GM11168 (cell line): ENCODE measurements at regions not wholly inside any gene's neighbourhood (a gene's known extent, or its start where the extent isn't known, plus 50 kb on each side); places are given as distances from the start of the nearest gene placed in this dataset.

ENCODE experiments used
- in situ Hi-C: fragments of 300-500 bp; cut with MboI; formaldehyde crosslinking; loops from one replicate; pipeline ENCODE4 v1.12.0; 2022; ENCODE audit warnings: low sequenced_read_pairs; ENCODE audit not compliant: unreplicated experiment

DNA sequence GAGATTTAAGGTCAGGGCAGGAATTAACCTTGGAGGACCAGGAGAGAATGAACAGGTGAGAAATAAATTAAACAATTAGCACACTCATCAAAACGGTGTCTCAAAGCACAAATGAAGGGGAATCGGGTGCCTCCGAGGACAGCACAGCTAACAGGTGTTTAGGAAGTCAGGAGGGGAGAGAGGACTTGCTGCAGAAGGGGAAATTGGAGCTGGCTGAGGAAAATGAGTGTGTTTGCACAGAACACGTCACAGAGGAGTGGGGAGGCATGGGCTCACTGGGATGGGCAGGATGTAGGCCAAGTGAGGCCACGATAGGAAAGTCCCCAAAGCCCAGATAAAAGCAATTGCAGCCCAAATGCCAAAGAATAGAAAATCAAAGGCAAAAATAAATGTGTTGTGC lies 121.7 kb downstream of the ZNF664 start:
- in situ Hi-C loops = no loop called here

DNA sequence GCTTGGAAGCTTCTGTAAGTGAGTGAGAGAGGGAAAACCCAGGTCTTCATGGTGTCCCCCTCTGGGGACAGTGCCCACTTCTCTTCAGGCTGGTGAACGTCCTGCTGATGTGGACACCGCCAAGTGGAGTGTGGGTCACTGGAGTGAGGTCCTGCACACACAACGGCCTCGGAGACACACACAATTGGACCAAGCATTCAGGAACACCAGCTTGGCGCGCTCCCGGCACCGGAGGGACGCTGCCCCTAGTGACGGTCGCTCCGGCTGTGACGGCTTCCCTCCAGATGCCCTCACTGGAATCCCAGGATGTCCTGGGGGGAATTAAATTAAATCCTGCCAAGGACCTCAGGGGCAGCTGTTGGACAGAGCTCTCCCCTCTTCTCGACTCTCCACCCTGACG lies 123.1 kb downstream of the ZNF664 start:
- in situ Hi-C loops = no loop called here

DNA sequence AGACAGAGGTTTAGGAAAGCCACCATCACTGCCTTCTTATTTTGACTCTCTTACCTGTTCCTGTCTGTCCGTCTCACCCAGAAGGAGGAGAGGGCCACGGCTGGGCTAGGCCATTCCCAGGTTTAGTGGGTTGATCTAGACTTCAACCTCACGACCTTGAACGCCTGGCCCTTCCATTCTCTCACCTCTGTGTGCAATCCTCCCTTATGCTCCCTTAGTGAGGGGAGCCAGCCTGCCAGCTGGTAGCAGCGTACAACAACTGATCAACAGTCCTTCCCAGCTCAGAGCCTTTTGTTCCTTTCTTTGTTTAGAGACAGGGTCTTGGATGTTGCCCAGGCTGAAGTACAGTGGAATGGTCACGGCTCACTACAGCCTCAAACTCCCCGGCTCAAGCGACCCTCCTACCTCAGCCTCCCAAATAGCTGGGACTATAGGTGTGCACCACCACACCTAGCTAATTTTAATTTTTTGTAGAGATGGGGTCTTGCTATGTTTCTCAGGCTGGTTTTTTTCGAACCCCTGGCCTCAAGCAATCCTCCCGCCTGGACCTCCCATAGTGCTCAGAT lies 123.9 kb downstream of the ZNF664 start:
- in situ Hi-C loops = no loop called here

DNA sequence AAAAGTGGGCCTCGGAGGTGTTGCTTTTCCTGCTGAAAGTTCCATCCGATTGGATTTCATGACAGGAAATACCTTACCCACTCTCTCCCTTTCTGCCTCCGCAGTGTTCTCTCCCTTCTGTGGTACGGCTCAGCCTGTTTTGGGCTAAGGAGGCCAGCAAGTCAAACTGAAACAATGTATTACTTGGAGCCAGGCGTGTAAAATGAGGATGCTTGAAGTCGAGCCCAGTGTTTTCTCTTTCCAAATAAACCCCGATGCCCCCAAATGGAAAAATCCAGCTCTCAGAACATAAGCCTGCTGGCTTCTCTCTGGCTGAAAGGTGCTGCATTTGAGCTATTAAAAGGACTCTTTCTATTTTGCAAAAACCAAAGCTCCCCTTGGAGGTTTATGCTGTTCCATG lies 124.7 kb downstream of the ZNF664 start:
- in situ Hi-C loops = no loop called here

DNA sequence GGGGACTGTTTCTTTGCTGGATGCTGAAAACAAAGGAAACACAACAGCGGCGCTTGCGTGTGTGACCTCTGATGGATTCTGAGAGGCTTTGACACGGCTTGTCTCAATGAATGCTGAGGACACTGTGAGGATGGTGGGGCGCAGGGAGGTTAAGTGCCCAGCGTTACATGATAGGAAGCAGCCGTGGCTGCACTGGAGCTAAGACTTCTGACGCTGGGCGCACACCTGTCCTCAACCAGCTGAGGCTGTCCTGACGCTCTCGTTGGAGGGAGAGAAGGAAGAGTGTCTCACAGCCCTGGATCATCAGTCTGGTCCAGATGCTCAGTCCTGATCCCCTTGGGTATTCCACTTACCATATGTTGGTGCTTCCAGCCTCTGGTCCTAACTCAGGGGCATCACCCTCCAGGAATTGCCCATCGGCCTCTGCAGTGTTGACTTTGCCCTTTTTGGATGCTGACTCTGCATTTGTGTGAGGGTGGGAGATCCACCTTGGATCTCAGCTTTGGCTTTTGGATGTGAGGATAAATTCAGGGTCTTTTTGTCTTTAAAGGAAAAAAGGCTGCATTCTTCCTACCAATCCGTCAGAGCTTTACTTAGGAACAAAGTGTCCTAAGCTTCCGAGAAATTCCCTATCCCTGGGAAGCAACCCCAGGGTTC lies 125.2 kb downstream of the ZNF664 start:
- in situ Hi-C loops = no loop called here

DNA sequence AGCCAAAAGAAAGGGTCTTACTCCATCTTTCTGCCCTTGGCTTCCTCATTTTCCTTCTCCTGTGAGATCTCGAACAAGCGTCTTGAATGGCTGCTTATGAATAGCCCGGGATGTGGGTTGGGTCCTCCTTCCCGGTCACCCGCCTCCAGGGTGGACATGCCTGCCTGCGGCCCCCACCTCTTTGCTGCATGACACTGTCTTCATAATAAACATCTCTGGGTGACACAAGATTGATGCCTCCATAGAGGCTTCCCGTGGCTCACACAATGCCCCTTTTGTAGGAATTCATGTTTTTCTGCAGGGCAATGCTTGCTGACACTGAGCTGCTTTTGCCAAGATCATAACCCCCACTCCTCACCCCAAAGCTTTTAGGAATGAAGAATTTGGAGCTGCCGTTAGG lies 125.9 kb downstream of the ZNF664 start:
- in situ Hi-C loops = no loop called here

DNA sequence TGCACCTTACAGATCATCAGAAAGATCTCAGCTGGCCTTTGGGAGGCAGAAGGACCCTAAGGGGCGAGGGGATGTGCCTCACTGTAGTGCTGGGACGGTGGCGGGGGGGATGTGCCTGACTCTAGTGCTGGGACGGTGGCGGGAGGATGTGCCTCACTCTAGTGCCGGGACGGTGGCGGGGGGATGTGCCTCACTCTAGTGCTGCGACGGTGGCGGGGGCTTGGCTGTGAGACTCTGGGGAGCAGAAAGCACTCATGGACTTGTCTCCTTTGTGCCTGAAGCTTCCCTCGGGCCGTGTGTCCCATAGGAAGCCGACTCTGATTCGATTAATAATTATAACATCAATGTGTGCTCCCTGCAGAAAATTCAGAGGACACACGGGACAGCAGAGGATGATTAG lies 126.6 kb downstream of the ZNF664 start:
- in situ Hi-C loops = no loop called here

DNA sequence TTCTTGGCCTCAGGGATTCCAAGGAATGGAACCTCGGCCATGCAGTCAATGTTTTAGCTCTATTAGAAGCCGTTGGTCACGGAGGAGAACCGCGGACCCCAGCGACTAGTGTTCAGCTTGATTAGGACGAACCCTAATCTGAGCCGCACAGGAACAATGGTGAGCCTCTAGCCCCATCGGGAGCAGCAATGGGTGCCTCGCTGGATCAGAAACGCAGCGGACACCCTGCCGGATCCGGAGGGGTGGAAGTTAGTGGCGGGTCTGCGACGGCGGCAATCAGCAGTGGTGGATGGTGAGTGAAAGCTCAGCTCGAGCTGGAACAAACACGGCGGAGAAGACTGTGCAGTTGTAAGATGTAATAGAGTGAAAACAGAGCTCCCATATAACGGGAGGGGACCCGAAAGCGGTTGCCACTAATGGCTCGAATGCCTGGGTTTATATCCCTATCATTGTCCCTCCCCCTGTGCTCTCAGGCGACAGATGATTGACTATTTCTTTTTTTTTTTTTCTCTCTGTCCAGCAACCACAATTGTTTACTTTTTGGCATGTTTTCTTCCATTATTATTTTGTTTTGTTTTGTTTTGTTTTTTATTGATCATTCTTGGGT lies 127.7 kb downstream of the ZNF664 start:
- in situ Hi-C loops = no loop called here

DNA sequence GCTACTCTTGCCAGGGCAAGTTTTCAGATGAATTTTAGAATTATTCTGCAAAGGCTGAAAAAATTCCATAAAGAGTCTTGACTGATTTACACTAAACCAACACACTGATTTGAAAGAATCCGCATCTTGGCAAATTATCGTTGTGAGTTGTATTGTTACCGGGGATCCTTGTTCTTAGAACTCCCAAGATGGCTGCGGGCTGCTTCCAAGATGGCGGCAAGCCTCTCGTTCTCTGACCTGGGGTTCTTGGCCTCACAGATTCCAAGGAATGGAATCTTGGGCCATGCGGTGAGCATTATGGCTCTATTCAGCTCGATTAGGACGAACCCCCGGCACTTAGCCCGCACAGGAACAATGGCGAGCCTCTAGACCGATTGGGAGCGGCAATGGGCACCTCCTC lies 132.5 kb downstream of the ZNF664 start:
- in situ Hi-C loops = no loop called here

DNA sequence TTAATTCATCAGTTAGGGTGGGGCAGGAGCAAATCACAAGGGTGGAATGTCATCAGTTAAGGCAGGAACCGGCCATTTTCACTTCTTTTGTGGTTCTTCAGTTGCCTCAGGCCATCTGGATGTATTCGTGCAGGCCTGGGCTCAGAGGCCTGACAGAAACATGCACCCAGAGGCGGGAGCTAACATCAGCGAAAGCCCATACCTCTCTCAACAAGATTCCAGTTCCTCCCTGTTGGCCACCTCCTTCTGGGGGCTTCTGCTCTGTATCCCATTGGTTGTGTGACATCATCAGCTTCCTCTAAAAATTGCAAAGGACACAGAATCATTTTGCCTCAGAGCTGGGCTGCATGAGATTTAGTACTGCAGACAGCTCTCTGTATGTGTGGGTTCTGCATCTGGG lies 134.3 kb downstream of the ZNF664 start:
- in situ Hi-C loops = no loop called here

DNA sequence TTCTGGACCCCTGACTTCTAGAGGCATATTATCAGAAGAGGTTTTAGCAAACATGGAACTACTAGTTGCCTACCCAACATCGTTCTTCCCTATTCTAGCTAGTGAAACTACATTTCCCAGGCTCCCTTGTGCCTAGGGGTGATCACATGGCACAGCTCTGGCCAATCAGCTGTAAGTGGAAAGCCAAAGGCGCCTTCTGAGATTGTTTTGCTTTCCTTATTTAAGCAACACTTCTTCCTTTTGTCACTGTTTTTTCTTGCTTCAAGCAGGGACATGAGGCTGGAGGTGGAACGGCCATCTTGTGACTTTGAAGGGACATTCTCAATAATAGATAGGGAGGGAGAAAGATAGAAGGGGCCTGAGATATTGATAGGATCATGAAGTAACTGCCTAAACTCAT lies 136.7 kb downstream of the ZNF664 start:
- in situ Hi-C loops = no loop called here

DNA sequence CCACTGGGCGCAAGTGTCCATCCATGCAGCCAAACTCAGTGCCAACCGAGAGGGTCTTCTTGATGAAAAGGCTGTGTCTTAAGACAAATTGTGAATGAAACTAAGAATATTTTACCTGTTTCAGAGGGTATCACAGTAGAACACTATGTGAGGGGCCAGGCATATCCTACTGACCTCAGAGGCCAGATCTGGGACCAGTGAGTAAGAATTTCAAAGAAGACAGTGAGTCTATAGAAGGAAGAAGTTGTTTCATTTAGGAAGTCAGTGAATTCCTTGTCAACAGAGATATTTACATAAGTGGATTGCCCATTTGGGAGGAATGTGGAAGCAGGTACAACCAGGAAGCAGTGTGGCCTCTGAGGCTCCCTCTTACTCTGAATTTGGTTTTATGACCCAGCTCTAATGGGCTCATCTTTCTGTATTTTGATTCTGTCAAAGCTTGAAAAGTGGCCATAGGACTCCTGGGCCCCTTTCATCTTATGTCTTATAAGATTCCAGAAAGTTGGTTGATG lies 137.4 kb downstream of the ZNF664 start:
- in situ Hi-C loops = no loop called here

DNA sequence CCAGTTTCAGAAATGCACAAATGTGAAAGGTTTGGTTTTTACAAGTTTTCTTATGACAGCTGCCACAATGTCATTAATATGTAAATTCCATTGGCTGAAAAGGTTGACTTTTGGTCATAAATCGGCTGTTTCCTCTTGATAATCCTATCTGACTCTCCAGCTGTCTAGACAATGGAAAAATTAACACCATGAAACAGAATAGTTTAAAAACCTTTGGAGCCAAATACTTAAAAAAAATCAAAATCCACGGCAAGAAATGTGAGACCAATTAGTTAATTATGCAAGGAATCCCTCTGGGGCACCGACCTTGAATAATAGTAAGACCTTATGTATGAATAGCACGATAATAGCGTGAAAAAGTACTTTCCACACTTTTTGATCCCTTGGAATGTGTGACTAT lies 138.0 kb downstream of the ZNF664 start:
- in situ Hi-C loops = no loop called here

DNA sequence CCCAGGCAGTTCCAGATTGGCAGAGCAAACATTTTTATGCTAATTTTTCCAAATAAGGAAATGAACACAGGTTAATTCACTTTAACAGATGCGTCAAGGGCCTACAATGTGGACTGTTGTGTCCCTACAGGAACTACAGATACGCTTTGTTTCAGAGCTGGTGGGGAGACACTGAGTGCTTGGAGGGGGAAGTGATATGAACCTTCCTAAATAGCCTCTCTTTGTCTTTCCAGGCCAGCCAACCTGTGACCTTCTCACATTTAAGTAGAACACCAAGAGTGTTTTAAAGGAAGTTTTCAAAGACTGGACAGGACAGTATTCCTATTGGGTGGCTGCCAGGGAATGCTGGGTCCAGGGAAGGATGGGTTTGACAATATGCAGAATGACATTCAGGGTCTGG lies 141.3 kb downstream of the ZNF664 start:
- in situ Hi-C loops = no loop called here

DNA sequence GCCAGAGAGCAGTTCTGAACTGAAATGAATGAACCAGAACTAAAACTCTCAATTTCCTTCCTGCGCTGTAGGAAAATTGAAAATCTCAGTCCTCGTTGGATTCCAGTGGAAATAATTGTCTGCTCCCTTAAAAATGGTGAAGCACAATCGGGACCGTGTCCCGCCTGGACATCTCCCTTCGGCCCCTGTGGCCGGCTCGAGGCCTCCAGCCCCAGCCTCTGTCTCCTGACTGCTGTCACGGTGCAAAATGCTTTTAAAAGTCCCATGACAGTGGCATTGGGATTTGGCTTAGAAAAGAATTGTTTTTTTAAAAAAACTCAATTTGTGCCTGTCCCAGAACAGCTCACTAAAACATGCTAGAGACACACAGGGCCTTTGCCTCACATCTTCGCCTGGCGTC lies 142.5 kb downstream of the ZNF664 start:
- in situ Hi-C loops = no loop called here

DNA sequence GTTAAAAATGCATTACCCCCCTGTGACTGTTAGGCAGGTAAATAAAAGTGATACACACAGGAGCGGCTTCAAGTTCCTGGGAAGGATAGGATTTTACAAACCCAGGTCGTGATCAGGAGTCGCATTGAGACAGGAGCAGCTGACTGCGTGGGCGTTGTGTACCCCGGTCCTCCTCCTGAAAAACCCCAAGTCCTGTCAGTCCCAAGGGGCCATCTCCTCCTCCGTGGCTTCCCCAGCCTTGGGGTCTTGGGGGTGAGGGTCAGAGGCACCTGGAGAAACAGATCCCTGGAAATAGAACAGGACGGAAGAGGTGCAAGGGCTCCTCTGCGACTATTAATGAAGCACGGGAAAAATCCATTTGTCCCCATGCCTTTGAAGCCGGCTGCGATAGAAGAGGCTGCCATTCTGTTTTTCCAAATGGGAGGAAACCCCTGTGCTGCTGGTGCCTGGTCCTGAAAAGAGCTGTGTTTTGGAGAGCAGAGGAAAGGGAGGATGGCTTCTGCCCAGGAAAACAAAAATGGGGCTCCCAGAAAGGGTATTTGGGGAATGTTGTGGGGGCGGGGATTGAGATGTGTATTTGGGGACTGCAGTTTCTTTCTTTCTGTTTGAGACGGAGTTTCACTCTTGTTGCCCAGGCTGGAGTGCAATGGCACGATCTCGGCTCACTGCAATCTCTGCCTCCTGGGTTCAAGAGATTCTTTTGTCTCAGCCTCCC lies 143.1 kb downstream of the ZNF664 start:
- in situ Hi-C loops = no loop called here

DNA sequence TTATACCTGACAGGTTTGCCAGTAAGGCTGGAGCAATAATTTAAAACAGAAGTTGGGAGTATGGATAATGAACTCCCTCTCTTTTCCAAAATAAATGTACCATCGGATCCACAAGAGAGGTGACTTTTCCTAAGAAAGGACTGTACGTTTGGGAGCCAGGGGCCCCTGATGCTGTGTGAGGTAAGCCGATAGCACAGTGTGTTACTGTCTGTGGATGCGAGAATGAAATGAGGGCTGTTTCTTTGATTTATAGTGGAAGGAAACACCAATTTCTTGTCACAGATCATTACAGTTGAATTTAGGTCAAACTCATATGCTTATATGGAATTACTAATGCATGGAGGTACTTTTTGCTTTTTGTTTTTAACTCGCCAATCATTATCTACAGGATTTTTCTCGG lies 147.7 kb downstream of the ZNF664 start:
- in situ Hi-C loops = loop anchor here (5.0 kb wide), 1 partner anchor 78 kb away; no protein-coding TSS in a partner anchor

DNA sequence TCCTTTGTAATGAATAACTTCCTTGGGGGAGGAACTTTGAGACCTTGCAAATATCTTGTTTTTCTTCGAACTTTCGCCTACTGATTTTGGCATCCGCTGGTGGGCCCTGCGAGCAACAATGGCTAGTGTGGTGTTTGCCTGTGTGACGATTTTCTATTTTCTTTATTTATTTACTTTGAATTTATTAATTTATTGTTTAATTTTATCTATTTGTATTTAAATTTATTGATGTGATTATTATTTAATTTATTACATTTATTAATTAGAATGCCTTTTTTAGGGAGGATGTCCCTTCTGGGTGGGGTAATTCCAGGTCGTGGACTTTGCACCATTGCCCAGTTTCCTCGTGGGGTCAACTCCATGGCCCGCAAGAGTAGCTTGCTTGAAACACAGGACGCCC lies 149.7 kb downstream of the ZNF664 start:
- in situ Hi-C loops = loop anchor here (5.0 kb wide), 1 partner anchor 80 kb away; no protein-coding TSS in a partner anchor

DNA sequence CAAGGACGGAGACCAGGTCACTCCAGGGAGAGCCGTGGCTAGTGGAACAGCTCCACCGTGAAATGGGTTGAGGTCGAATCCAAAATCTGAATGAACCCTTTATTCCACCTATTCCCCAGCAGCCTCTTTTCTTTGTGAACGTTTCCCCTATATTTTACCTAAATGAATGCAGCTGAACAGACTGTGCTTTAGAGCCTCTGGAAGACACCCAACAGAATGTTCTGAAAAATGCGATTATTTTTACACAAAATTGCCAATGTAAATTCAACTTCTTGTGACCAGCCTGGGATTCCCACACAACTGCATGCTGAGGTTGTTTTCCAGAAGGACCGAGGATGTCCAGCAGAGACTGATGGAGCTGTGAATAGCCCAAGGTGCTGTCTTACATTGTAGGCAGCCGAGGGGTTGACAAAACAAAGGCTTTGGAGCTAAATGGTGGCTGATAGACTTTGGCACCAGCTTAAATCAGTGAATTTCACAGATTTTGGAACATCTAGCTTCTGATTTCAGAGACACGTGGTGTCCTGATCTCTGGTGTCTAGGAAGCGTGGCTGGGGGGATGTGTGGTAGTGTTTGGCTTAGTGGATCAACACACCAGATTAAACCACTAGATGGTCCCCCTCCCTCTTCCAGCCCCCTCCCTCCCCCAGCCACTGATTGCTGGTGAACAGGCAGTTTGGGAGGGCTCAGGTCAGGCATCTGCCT lies 150.4 kb downstream of the ZNF664 start:
- in situ Hi-C loops = loop anchor here (5.0 kb wide), 1 partner anchor 81 kb away; no protein-coding TSS in a partner anchor

DNA sequence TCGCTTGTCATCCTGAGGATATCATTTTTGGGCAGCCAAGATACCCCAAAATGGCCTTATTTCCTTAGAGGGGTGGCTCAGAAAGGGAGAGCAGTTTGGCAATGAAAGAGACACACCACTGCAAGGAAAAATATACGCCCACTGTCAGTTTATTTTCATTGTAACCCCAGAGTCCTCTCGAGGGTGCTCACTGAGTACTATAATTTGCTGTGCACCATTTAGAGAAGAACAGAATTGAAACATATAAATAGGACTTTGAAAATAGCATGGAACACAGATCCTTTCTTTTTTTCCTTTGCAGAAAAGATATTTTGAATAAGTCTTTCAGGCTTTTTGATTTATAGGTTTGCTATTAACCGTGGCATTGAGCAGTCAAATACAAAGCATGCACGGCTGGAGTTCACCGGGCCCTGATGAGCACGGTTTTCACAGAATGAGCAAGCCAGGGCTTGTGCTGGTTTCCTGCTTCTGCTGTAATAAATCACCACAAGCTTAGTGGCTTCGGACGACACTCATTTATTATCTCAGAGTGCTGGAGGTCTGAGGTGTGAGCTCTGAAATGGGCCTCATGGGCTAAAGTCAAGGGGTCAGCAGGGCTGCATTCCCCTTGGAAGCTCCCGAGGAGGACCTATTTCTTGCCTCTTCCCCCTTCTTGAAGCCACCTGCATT lies 152.3 kb downstream of the ZNF664 start:
- in situ Hi-C loops = no loop called here
